SK-N-SH treated with all-trans-retinoic acid at 6 μM for 48 hours (cell line): ENCODE measurements at regions not wholly inside any gene's neighbourhood (a gene's known extent, or its start where the extent isn't known, plus 50 kb on each side); places are given as distances from the start of the nearest gene placed in this dataset.

Experiments used
- ATAC-seq: fragments of 200-7000 bp; cut with Tn5 transposase; 3 replicates; pipeline ENCODE4 v1.9.1; 2020; ENCODE audit warnings: mild to moderate bottlenecking, moderate library complexity
- ARNTL ChIP-seq: fragments of 450-650 bp; formaldehyde crosslinking; IDR thresholded peaks from 2 replicates; pipeline ENCODE4 v1.5.0; 2020; ENCODE audit warnings: low read depth, mild to moderate bottlenecking, moderate library complexity, borderline replicate concordance
- BACH2 ChIP-seq: fragments of 250-450 bp; sonication (Bioruptor Pico); IDR thresholded peaks from 2 replicates; pipeline ENCODE4 v1.9.0; 2021; ENCODE audit warnings: mild to moderate bottlenecking, borderline replicate concordance
- CREB5 ChIP-seq: fragments of 250-450 bp; sonication (Bioruptor Pico); IDR thresholded peaks from 2 replicates; pipeline ENCODE4 v1.5.1; 2020; ENCODE audit warnings: low read depth, mild to moderate bottlenecking, moderate library complexity
- CSDC2 ChIP-seq: fragments of 250-450 bp; sonication (Bioruptor Pico); IDR thresholded peaks from 2 replicates; pipeline ENCODE4 v1.5.0; 2020; ENCODE audit warnings: mild to moderate bottlenecking, moderate library complexity
- ESRRG ChIP-seq: fragments of 250-450 bp; sonication (Bioruptor Pico); IDR thresholded peaks from 2 replicates; pipeline ENCODE4 v1.6.1; 2021; ENCODE audit warnings: mild to moderate bottlenecking
- GLIS3 ChIP-seq: fragments of 250-450 bp; sonication (Bioruptor Pico); IDR thresholded peaks from 2 replicates; pipeline ENCODE4 v1.5.0; 2020; ENCODE audit warnings: mild to moderate bottlenecking, moderate library complexity
- ISL1 ChIP-seq: fragments of 250-450 bp; sonication (Bioruptor Pico); IDR thresholded peaks from 2 replicates; pipeline ENCODE4 v2.1.2; 2022; ENCODE audit warnings: mild to moderate bottlenecking, moderate library complexity
- OSR1 ChIP-seq: fragments of 250-450 bp; sonication (Bioruptor Pico); IDR thresholded peaks from 2 replicates; pipeline ENCODE4 v1.8.0; 2022; ENCODE audit warnings: moderate library complexity, mild to moderate bottlenecking, inconsistent platforms
- PATZ1 ChIP-seq: fragments of 250-450 bp; sonication (Bioruptor Pico); IDR thresholded peaks from 2 replicates; pipeline ENCODE4 v1.8.0; 2020; ENCODE audit warnings: mild to moderate bottlenecking, moderate library complexity, borderline replicate concordance
- POU6F1 ChIP-seq: fragments of 250-450 bp; sonication (Bioruptor Pico); IDR thresholded peaks from 2 replicates; pipeline ENCODE4 v1.8.0; 2021; ENCODE audit warnings: low read depth, mild to moderate bottlenecking, moderate library complexity, borderline replicate concordance
- PPARA ChIP-seq: fragments of 250-450 bp; sonication (Bioruptor Pico); IDR thresholded peaks from 2 replicates; pipeline ENCODE4 v1.5.0; 2020; ENCODE audit warnings: mild to moderate bottlenecking, borderline replicate concordance
- RARB ChIP-seq: fragments of 250-450 bp; sonication (Bioruptor Pico); IDR thresholded peaks from 2 replicates; pipeline ENCODE4 v1.8.0; 2021; ENCODE audit warnings: mild to moderate bottlenecking, moderate library complexity
- SNAI2 ChIP-seq: fragments of 250-450 bp; sonication (Bioruptor Pico); IDR thresholded peaks from 2 replicates; pipeline ENCODE4 v1.5.0; 2020; ENCODE audit warnings: mild to moderate bottlenecking, moderate library complexity
- TCF4 ChIP-seq: fragments of 250-450 bp; sonication (Bioruptor Pico); IDR thresholded peaks from 2 replicates; pipeline ENCODE4 v1.8.0; 2021; ENCODE audit warnings: mild to moderate bottlenecking, moderate library complexity, borderline replicate concordance
- TOX ChIP-seq: fragments of 250-450 bp; sonication (Bioruptor Pico); IDR thresholded peaks from 2 replicates; pipeline ENCODE4 v1.8.0; 2021; ENCODE audit warnings: mild to moderate bottlenecking, moderate library complexity, borderline replicate concordance
- TSHZ2 ChIP-seq: fragments of 250-450 bp; sonication (Bioruptor Pico); IDR thresholded peaks from 2 replicates; pipeline ENCODE4 v1.5.0; 2020; ENCODE audit warnings: mild to moderate bottlenecking, moderate library complexity
- ZFP3 ChIP-seq: fragments of 250-450 bp; sonication (Bioruptor Pico); IDR thresholded peaks from 2 replicates; pipeline ENCODE4 v1.5.0; 2020; ENCODE audit warnings: mild to moderate bottlenecking, moderate library complexity
- ZFP30 ChIP-seq: fragments of 450-650 bp; formaldehyde crosslinking; IDR thresholded peaks from 2 replicates; pipeline ENCODE4 v1.5.0; 2022; ENCODE audit warnings: mild to moderate bottlenecking, moderate library complexity
- ZNF565 ChIP-seq: fragments of 450-650 bp; formaldehyde crosslinking; conservative IDR thresholded peaks from 2 replicates; pipeline ENCODE4 v1.5.0; 2020; ENCODE audit warnings: low read depth, mild to moderate bottlenecking, moderate library complexity
- ZNF70 ChIP-seq: fragments of 450-650 bp; formaldehyde crosslinking; IDR thresholded peaks from 2 replicates; pipeline ENCODE4 v1.5.0; 2020; ENCODE audit warnings: mild to moderate bottlenecking, moderate library complexity
- ZNF8 ChIP-seq: fragments of 450-650 bp; formaldehyde crosslinking; IDR thresholded peaks from 2 replicates; pipeline ENCODE4 v1.5.0; 2020; ENCODE audit warnings: mild to moderate bottlenecking, moderate library complexity

DNA sequence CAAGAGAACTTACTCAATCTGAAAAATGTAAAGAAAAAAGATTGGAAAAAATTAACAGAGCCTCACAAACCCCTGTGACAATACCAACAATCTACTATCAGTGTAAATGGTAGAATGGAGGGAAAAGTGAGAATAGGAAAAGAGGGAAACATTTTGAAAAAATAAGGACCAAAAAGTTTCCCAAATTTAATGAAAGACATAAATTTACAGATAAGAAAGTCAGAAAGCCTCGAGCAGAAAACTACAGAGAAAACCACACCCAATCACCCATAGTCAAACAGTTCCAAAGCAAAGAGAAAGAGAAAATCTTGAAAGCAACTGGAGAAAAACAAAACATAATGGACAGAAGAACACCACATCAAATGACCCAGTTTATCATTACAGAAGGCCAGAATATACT, 142.7 kb upstream of the DIO3 start:
- TF ChIP-seq ARNTL (CRISPR knock-in tag), result no peak
- TF ChIP-seq, all 23 proteins: peak for 0
- no peak for ATAC-seq

DNA sequence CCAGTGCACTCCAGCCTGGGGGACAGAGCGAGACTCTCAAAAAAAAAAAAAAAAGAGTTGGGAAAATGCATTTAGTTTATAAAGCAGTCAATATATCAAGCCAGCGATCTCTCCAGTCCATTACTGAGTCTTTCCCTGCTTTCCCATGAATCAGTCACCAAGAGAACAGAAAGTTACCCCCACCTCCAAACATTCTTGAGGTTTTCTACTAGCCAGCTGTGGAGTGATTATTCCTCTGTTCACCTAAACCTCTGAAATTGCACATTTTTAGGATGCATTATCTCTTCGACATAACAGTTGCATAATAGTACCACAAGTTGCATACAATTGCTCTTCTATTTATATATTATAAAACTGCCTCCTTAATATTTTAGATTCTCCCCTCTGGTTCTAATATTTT, 134.8 kb upstream of the DIO3 start:
- no peak for ATAC-seq
- no peak for TF ChIP-seq ZNF8 (CRISPR knock-in tag)
- TF ChIP-seq CSDC2, result no peak
- no peak for TF ChIP-seq SNAI2 (CRISPR knock-in tag)
- no peak for TF ChIP-seq ZNF565
- no peak for TF ChIP-seq ZFP30 (CRISPR knock-in tag)
- no peak for TF ChIP-seq TOX (CRISPR knock-in tag)
- TF ChIP-seq PATZ1 (CRISPR knock-in tag), result no peak
- no peak for TF ChIP-seq GLIS3 (CRISPR knock-in tag)
- no peak for TF ChIP-seq ZNF70 (CRISPR knock-in tag)

DNA sequence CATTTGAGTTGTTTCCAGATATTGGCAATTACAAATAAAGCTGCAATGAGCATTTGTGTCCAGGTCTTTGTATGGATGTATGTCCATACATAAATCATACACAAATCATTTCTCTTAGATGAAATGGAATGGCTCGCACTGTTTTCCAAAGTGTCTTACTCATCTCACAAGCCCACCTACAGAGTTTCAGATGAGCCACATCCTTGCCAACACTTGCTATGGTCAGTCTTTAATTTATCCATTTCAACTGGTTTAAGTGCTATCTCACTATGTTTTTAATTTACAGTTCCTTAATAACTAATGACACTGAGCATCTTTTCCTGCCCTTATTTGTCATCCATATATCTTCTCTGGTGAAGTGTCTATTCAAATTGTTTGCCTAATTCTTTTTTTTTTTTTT, 132.9 kb upstream of the DIO3 start:
- no peak for ATAC-seq
- TF ChIP-seq OSR1 (CRISPR knock-in tag) (no peak), POU6F1 (no peak), CSDC2 (no peak), ARNTL (CRISPR knock-in tag) (no peak), PPARA (CRISPR knock-in tag) (no peak), ZNF8 (CRISPR knock-in tag) (no peak), ZNF565 (no peak), ESRRG (CRISPR knock-in tag) (no peak), BACH2 (CRISPR knock-in tag) (no peak), TCF4 (no peak), PATZ1 (CRISPR knock-in tag) (no peak), ISL1 (CRISPR knock-in tag) (no peak), RARB (CRISPR knock-in tag) (no peak), ZFP3 (CRISPR knock-in tag) (no peak)

DNA sequence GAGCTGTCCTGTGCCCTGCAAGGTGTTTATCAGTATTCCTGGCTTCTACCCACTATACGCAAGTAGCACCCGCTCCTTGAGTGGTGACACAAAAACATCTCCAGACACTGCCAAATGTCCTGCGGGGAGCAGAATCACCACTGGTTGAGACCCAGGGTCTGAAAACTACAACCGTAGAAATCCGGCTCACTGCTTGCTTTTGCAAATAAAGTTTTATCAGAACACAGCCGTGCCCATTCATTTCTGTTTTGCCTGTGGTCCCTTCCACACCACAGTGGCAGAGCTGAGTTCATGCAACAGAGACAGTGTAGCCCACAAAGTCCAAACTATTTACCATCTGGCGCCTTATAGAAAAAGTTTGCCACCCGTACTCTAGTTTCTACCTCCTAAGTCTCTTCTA, 125.7 kb upstream of the DIO3 start:
- ATAC-seq, result no peak
- TF ChIP-seq ZFP3 (CRISPR knock-in tag) (no peak), GLIS3 (CRISPR knock-in tag) (no peak), ISL1 (CRISPR knock-in tag) (no peak)

- no peak for ATAC-seq
- TF ChIP-seq ZFP30 (CRISPR knock-in tag) (no peak), CSDC2 (no peak), TCF4 (no peak), TSHZ2 (CRISPR knock-in tag) (no peak), PPARA (CRISPR knock-in tag) (no peak), CREB5 (CRISPR knock-in tag) (no peak), PATZ1 (CRISPR knock-in tag) (no peak), ISL1 (CRISPR knock-in tag) (no peak), ZNF70 (CRISPR knock-in tag) (no peak), OSR1 (CRISPR knock-in tag) (no peak), POU6F1 (no peak), ARNTL (CRISPR knock-in tag) (no peak), RARB (CRISPR knock-in tag) (no peak), SNAI2 (CRISPR knock-in tag) (no peak)
These were observed 122.3 kb upstream of the DIO3 start for GRCh38 chr14:101439023-101439422.
